Neural cell (in vitro differentiated cells): ENCODE measurements at regions not wholly inside any gene's neighbourhood (a gene's known extent, or its start where the extent isn't known, plus 50 kb on each side); places are given as distances from the start of the nearest gene placed in this dataset.

Experiments used
- H2AFZ ChIP-seq: fragments of 200-600, 300-800 bp; sonication (generic), shearing (Covaris generic); 2 replicates; pipeline ENCODE4 v1.6.0; 2014; ENCODE audit warnings: low read depth, mild to moderate bottlenecking, antibody characterized with exemption, low read length, moderate library complexity
- H3F3A ChIP-seq: fragments of 200-600 bp; shearing (Covaris generic); 2 replicates; pipeline ENCODE4 v1.6.1; 2016; ENCODE audit warnings: mild to moderate bottlenecking, moderate library complexity, mixed read lengths, antibody characterized with exemption, low read length; ENCODE audit not compliant: insufficient read depth, poor library complexity, severe bottlenecking
- H3K27ac ChIP-seq: fragments of 200-600, 300-800 bp; sonication (generic), shearing (Covaris generic); 2 replicates; pipeline ENCODE4 v1.5.1; 2014; ENCODE audit warnings: mild to moderate bottlenecking, low read length, moderate library complexity
- H3K27me3 ChIP-seq: fragments of 300-800, 200-600 bp; sonication (generic), shearing (Covaris generic); 2 replicates; pipeline ENCODE4 v1.6.0; 2014; ENCODE audit warnings: mild to moderate bottlenecking, low read depth, low read length, moderate library complexity; ENCODE audit not compliant: insufficient read depth
- H3K36me3 ChIP-seq: fragments of 300-800, 200-600 bp; sonication (generic), shearing (Covaris generic); 2 replicates; pipeline ENCODE4 v1.5.1; 2014; ENCODE audit warnings: mild to moderate bottlenecking, antibody characterized with exemption, low read length, moderate library complexity; ENCODE audit not compliant: insufficient read depth
- H3K4me2 ChIP-seq: fragments of 300-800, 200-600 bp; sonication (generic), shearing (Covaris generic); 2 replicates; pipeline ENCODE4 v1.6.0; 2014; ENCODE audit warnings: mild to moderate bottlenecking, low read length
- H3K4me3 ChIP-seq: fragments of 300-800, 200-600 bp; sonication (generic), shearing (Covaris generic); 2 replicates; pipeline ENCODE4 v1.5.1; 2014; ENCODE audit warnings: mild to moderate bottlenecking, low read length, moderate library complexity
- H3K79me2 ChIP-seq: fragments of 200-600 bp; shearing (Covaris generic); replicated peaks from 2 replicates; pipeline ENCODE4 v1.6.0; 2014; ENCODE audit warnings: mild to moderate bottlenecking, low read length, moderate library complexity; ENCODE audit not compliant: insufficient read depth
- H3K9ac ChIP-seq: fragments of 300-800, 200-600 bp; sonication (generic), shearing (Covaris generic); 2 replicates; pipeline ENCODE4 v1.6.1; 2016; ENCODE audit warnings: mild to moderate bottlenecking, low read length, mixed read lengths
- H3K9me2 ChIP-seq: fragments of 200-600 bp; shearing (Covaris generic); 2 replicates; pipeline ENCODE4 v1.6.1; 2016; ENCODE audit warnings: mild to moderate bottlenecking, low read length, mixed read lengths; ENCODE audit not compliant: insufficient read depth
- H3K9me3 ChIP-seq: fragments of 200-600, 300-800 bp; sonication (generic), shearing (Covaris generic); 2 replicates; pipeline ENCODE4 v1.6.1; 2016; ENCODE audit warnings: mild to moderate bottlenecking, mixed run types, low read length, moderate library complexity, mixed read lengths
- H4K20me1 ChIP-seq: fragments of 200-600 bp; shearing (Covaris generic); 2 replicates; pipeline ENCODE4 v1.6.1; 2016; ENCODE audit warnings: mild to moderate bottlenecking, mixed run types; ENCODE audit not compliant: insufficient read depth
- CTCF ChIP-seq: fragments of 450-650 bp; IDR thresholded peaks from 2 replicates; pipeline ENCODE4 v1.5.1; 2014; ENCODE audit warnings: antibody characterized with exemption, mild to moderate bottlenecking, moderate library complexity; ENCODE audit not compliant: poor library complexity, severe bottlenecking
- EP300 ChIP-seq: fragments of 450-650 bp; conservative IDR thresholded peaks from 2 replicates; pipeline ENCODE4 v1.6.1; 2014; ENCODE audit warnings: antibody characterized with exemption, mild to moderate bottlenecking, moderate library complexity; ENCODE audit not compliant: poor library complexity, severe bottlenecking
- EZH2 ChIP-seq: fragments of 200-600, 300-800 bp; shearing (Covaris generic), sonication (generic); IDR thresholded peaks from 2 replicates; pipeline ENCODE4 v1.6.1; 2014; ENCODE audit warnings: antibody characterized with exemption, low read length, borderline replicate concordance, mild to moderate bottlenecking; ENCODE audit not compliant: insufficient read depth, poor library complexity, severe bottlenecking
- MXI1 ChIP-seq: fragments of 450-650 bp; conservative IDR thresholded peaks from 2 replicates; pipeline ENCODE4 v1.6.1; 2014; ENCODE audit warnings: antibody characterized with exemption, mild to moderate bottlenecking; ENCODE audit not compliant: poor library complexity, severe bottlenecking
- POLR2AphosphoS5 ChIP-seq: IDR thresholded peaks from 2 replicates; pipeline ENCODE4 v1.6.1; 2012
- RAD21 ChIP-seq: fragments of 450-650 bp; conservative IDR thresholded peaks from 2 replicates; pipeline ENCODE4 v1.6.1; 2014; ENCODE audit warnings: antibody characterized with exemption, mild to moderate bottlenecking, moderate library complexity
- REST ChIP-seq: IDR thresholded peaks from 2 replicates; pipeline ENCODE4 v1.6.1; 2012; ENCODE audit warnings: borderline replicate concordance
- SMC3 ChIP-seq: fragments of 450-650 bp; conservative IDR thresholded peaks from 2 replicates; pipeline ENCODE4 v1.6.1; 2014; ENCODE audit warnings: antibody characterized with exemption, mild to moderate bottlenecking, moderate library complexity; ENCODE audit not compliant: poor library complexity
- TAF1 ChIP-seq: IDR thresholded peaks from 2 replicates; pipeline ENCODE4 v1.6.1; 2012; ENCODE audit warnings: low read depth

GRCh38 chr14:53330441-53330840 is 177.3 kb upstream of the DDHD1 start:
- Histone ChIP-seq H3K36me3 (no peaks in the 10 kb centered on the region), H3K27ac (no peak overlapping the region), H3K27me3 (no peaks in the 10 kb centered on the region), H3F3A (no peaks in the 10 kb centered on the region), H3K79me2 (no peaks in the 10 kb centered on the region), H2AFZ (no peak overlapping the region), H3K4me3 (no peak overlapping the region), H3K9ac (no peak overlapping the region), H4K20me1 (no peaks in the 10 kb centered on the region), H3K4me2 (no peak overlapping the region), H3K9me3 (no peaks in the 10 kb centered on the region), H3K9me2 (no peaks in the 10 kb centered on the region)
- TF ChIP-seq REST (no peak), EZH2 (no peak), CTCF (no peak), EP300 (no peak), RAD21 (no peak), SMC3 (no peak), TAF1 (no peak)

- Histone ChIP-seq H3K9me2 (no peaks in the 10 kb centered on the region), H3K9me3 (no peaks in the 10 kb centered on the region), H3K79me2 (no peaks in the 10 kb centered on the region), H3K27ac (no peak overlapping the region), H3K4me2 (no peak overlapping the region), H3K36me3 (no peaks in the 10 kb centered on the region), H2AFZ (no peak overlapping the region), H4K20me1 (no peaks in the 10 kb centered on the region), H3K4me3 (no peak overlapping the region), H3K27me3 (no peaks in the 10 kb centered on the region), H3K9ac (no peak overlapping the region), H3F3A (no peaks in the 10 kb centered on the region)
- TF ChIP-seq TAF1: no peak
- no peak for TF ChIP-seq POLR2AphosphoS5
- TF ChIP-seq CTCF: no peak
- no peak for TF ChIP-seq REST
- TF ChIP-seq EZH2: no peak
- no peak for TF ChIP-seq SMC3
- TF ChIP-seq RAD21: no peak
- TF ChIP-seq EP300: no peak
- no peak for TF ChIP-seq MXI1
Observed at GRCh38 chr14:53328841-53329240, 175.7 kb upstream of the DDHD1 start.
